ENCODE measurements at regions not wholly inside any gene's neighbourhood (a gene's known extent, or its start where the extent isn't known, plus 50 kb on each side); places are given as distances from the start of the nearest gene placed in this dataset.

DNA sequence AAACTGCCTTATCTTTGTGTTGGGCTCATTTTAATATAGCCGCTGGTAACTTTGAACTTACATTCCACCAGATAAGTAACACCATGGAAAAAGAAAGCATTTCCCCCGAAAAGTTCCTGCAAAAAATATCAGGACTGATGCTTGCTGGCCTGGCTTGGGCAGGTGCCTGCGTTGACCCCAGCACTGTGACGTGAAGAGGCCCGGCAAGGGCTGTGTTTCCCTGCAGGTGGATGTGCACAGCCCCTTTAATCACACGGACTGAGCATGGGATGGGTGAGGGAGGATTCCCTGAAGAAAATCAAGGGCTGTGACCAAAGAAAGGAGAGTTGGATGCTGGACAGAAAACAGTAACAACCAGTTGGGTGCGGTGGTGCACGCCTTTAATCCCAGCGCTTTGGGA, 138.2 kb downstream of the NSG2 start:
- intact Hi-C loops (cut with micrococcal nuclease): no loop called here
- Histone ChIP-seq H3K79me2 (ENCODE audit: insufficient read depth, low read length) (no peaks in the 10 kb centered on the region), H3K4me2 (ENCODE audit: low read length) (no peak overlapping the region), H2AFZ (ENCODE audit: low read depth, low read length, poor library complexity, severe bottlenecking) (no peak overlapping the region), H3K27me3 (ENCODE audit: insufficient read depth, low read length) (peaks cover 20% of the 10 kb centered on the region; the same call in 1 of the 2 replicates), H4K20me1 (ENCODE audit: insufficient read depth) (no peaks in the 10 kb centered on the region), H3K9me2 (ENCODE audit: insufficient read depth) (no peaks in the 10 kb centered on the region), H3K36me3 (ENCODE audit: control insufficient read depth in 1 of 2, insufficient read depth in 2 of 2, low read length in 2 of 2) (no peaks in the 10 kb centered on the region), H3K27ac (ENCODE audit: low read depth, low read length) (no peak overlapping the region), H3K9ac (ENCODE audit: low read length) (no peak overlapping the region), H3K9me3 (ENCODE audit: control insufficient read depth in 1 of 2, insufficient read depth in 1 of 2, low read depth in 1 of 2, low read length in 2 of 2) (no peaks in the 10 kb centered on the region), H3K4me3 (replicated peaks in 1 of 2; ENCODE audit: low read depth in 1 of 2, low read length in 2 of 2) (no peak overlapping the region), H3K4me1 (ENCODE audit: control insufficient read depth in 1 of 2, insufficient read depth in 2 of 2, low read length in 2 of 2) (no peaks in the 10 kb centered on the region)
- ATAC-seq (no peak), DNase-seq (ENCODE audit: low read depth, low spot score) (no peak)
- BruUV-seq (replicated peaks): no TSS peak
- CTCF ChIA-PET: no interaction called here
- POLR2A ChIA-PET: no interaction called here
- TF ChIP-seq EZH2 (IDR thresholded peaks at IDR 0.05) (no peak), POLR2A (IDR thresholded peaks at IDR 0.05; ENCODE audit: borderline replicate concordance, extremely low read depth, insufficient read depth, insufficient read length) (no peak), SRF (IDR thresholded peaks at IDR 0.05; ENCODE audit: low read depth) (no peak), TCF7L2 (IDR thresholded peaks at IDR 0.05; ENCODE audit: borderline replicate concordance, extremely low read depth, insufficient read depth, insufficient read length) (no peak), RAD21 (IDR thresholded peaks at IDR 0.05; ENCODE audit: low read depth) (no peak)
- TF ChIP-seq, protein P1, sequence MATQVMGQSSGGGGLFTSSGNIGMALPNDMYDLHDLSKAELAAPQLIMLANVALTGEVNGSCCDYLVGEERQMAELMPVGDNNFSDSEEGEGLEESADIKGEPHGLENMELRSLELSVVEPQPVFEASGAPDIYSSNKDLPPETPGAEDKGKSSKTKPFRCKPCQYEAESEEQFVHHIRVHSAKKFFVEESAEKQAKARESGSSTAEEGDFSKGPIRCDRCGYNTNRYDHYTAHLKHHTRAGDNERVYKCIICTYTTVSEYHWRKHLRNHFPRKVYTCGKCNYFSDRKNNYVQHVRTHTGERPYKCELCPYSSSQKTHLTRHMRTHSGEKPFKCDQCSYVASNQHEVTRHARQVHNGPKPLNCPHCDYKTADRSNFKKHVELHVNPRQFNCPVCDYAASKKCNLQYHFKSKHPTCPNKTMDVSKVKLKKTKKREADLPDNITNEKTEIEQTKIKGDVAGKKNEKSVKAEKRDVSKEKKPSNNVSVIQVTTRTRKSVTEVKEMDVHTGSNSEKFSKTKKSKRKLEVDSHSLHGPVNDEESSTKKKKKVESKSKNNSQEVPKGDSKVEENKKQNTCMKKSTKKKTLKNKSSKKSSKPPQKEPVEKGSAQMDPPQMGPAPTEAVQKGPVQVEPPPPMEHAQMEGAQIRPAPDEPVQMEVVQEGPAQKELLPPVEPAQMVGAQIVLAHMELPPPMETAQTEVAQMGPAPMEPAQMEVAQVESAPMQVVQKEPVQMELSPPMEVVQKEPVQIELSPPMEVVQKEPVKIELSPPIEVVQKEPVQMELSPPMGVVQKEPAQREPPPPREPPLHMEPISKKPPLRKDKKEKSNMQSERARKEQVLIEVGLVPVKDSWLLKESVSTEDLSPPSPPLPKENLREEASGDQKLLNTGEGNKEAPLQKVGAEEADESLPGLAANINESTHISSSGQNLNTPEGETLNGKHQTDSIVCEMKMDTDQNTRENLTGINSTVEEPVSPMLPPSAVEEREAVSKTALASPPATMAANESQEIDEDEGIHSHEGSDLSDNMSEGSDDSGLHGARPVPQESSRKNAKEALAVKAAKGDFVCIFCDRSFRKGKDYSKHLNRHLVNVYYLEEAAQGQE (IDR thresholded peaks at IDR 0.05; ENCODE audit: low read depth): no peak
- RAD21 ChIA-PET (ENCODE audit: low non-redundant PET in 1 of 2, low total read pairs in 2 of 2, uncharacterized antibody in 2 of 2, unreplicated experiment in 2 of 2): no interaction called here

DNA sequence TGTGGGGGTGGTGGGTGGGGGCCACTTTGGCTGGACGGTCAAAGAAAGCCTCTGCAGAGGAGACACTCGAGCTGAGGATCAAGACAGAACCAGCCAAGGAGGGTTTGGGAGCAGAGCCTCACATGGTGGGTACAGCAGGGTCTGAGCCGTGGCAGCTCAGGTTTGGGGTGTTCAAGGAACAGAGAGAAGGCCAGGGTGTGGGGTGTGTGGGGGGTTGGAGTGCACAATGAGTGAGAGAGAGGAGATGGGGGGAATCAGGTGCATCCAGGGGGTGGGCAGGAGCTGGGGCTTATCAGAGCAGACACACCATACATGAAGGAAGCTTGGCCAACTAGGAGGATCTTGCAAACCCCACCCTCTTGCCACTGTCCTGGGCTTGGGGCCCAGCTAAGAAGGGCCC, 140.0 kb downstream of the NSG2 start:
- H3K9ac ChIP-seq (ENCODE audit: low read length): no peak overlapping the region
- ChIA-PET POLR2A (no interaction called here), RAD21 (ENCODE audit: low non-redundant PET in 1 of 2, low total read pairs in 2 of 2, uncharacterized antibody in 2 of 2, unreplicated experiment in 2 of 2) (no interaction called here), CTCF (no interaction called here)
- no peaks in the 10 kb centered on the region for H3K79me2 ChIP-seq (ENCODE audit: insufficient read depth, low read length)
- no peak overlapping the region for H2AFZ ChIP-seq (ENCODE audit: low read depth, low read length, poor library complexity, severe bottlenecking)
- intact Hi-C loops (cut with micrococcal nuclease): no loop called here
- H3K36me3 ChIP-seq (ENCODE audit: control insufficient read depth in 1 of 2, insufficient read depth in 2 of 2, low read length in 2 of 2): no peaks in the 10 kb centered on the region
- no peaks in the 10 kb centered on the region for H4K20me1 ChIP-seq (ENCODE audit: insufficient read depth)
- no peak overlapping the region for H3K4me3 ChIP-seq (replicated peaks in 1 of 2; ENCODE audit: low read depth in 1 of 2, low read length in 2 of 2)
- no peaks in the 10 kb centered on the region for H3K4me1 ChIP-seq (ENCODE audit: control insufficient read depth in 1 of 2, insufficient read depth in 2 of 2, low read length in 2 of 2)
- DNase-seq (ENCODE audit: low read depth, low spot score): no peak
- H3K27me3 ChIP-seq (ENCODE audit: insufficient read depth, low read length): peaks cover 24% of the 10 kb centered on the region; the same call in 1 of the 2 replicates
- no peaks in the 10 kb centered on the region for H3K9me3 ChIP-seq (ENCODE audit: control insufficient read depth in 1 of 2, insufficient read depth in 1 of 2, low read depth in 1 of 2, low read length in 2 of 2)
- no peaks in the 10 kb centered on the region for H3K9me2 ChIP-seq (ENCODE audit: insufficient read depth)
- BruUV-seq (replicated peaks): no TSS peak
- H3K4me2 ChIP-seq (ENCODE audit: low read length): no peak overlapping the region
- ATAC-seq: no peak
- H3K27ac ChIP-seq (ENCODE audit: low read depth, low read length): no peak overlapping the region
- TF ChIP-seq YY1 (IDR thresholded peaks at IDR 0.05; ENCODE audit: extremely low read depth, insufficient replicate concordance, low read depth, low read length): no peak
- TF ChIP-seq, protein P2, sequence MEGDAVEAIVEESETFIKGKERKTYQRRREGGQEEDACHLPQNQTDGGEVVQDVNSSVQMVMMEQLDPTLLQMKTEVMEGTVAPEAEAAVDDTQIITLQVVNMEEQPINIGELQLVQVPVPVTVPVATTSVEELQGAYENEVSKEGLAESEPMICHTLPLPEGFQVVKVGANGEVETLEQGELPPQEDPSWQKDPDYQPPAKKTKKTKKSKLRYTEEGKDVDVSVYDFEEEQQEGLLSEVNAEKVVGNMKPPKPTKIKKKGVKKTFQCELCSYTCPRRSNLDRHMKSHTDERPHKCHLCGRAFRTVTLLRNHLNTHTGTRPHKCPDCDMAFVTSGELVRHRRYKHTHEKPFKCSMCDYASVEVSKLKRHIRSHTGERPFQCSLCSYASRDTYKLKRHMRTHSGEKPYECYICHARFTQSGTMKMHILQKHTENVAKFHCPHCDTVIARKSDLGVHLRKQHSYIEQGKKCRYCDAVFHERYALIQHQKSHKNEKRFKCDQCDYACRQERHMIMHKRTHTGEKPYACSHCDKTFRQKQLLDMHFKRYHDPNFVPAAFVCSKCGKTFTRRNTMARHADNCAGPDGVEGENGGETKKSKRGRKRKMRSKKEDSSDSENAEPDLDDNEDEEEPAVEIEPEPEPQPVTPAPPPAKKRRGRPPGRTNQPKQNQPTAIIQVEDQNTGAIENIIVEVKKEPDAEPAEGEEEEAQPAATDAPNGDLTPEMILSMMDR (IDR thresholded peaks at IDR 0.05 in 2 of 3, conservative IDR thresholded peaks at IDR 0.05 in 1 of 3; ENCODE audit: borderline replicate concordance in 1 of 3, insufficient read depth in 1 of 3, low read depth in 2 of 3, low read length in 2 of 3): no peak
- TF ChIP-seq JUND (IDR thresholded peaks at IDR 0.05): no peak
- TF ChIP-seq SRF (IDR thresholded peaks at IDR 0.05; ENCODE audit: low read depth): no peak
- no peak for TF ChIP-seq EZH2phosphoT487 (IDR thresholded peaks at IDR 0.05; ENCODE audit: borderline replicate concordance)
- no peak for TF ChIP-seq SIN3A (IDR thresholded peaks at IDR 0.05; ENCODE audit: low read depth)
- TF ChIP-seq EGR1 (IDR thresholded peaks at IDR 0.05; ENCODE audit: low read depth): no peak
- no peak for TF ChIP-seq ELF1 (IDR thresholded peaks at IDR 0.05; ENCODE audit: borderline replicate concordance, low read depth)
- TF ChIP-seq, protein P3, sequence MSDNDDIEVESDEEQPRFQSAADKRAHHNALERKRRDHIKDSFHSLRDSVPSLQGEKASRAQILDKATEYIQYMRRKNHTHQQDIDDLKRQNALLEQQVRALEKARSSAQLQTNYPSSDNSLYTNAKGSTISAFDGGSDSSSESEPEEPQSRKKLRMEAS (IDR thresholded peaks at IDR 0.05): no peak
- TF ChIP-seq TCF7L2 (IDR thresholded peaks at IDR 0.05; ENCODE audit: borderline replicate concordance, extremely low read depth, insufficient read depth, insufficient read length): no peak

Data from HCT116 (cell line).